ENCODE measurements at regions not wholly inside any gene's neighbourhood (a gene's known extent, or its start where the extent isn't known, plus 50 kb on each side); places are given as distances from the start of the nearest gene placed in this dataset.

GRCh38 chr5:88377240-88377639 lies 108.6 kb upstream of the TMEM161B start:
- TF ChIP-seq USF1 (IDR thresholded peaks at IDR 0.05; ENCODE audit: borderline replicate concordance, extremely low read length, insufficient read depth, low read depth, low read length) (no peak), SMAD5 (IDR thresholded peaks at IDR 0.05; ENCODE audit: low read depth) (no peak), CTCF (IDR thresholded peaks at IDR 0.05 in 2 of 3, conservative IDR thresholded peaks at IDR 0.05 in 1 of 3; ENCODE audit: control insufficient read depth in 2 of 3, extremely low read depth in 1 of 3, insufficient read depth in 1 of 3, low read depth in 3 of 3, low read length in 3 of 3) (no peak), BCL11A (IDR thresholded peaks at IDR 0.05; ENCODE audit: low read depth, low read length) (no peak), FOS (IDR thresholded peaks at IDR 0.05; ENCODE audit: borderline replicate concordance, extremely low read depth, insufficient read length) (no peak), ZBTB40 (IDR thresholded peaks at IDR 0.05; ENCODE audit: borderline replicate concordance) (no peak), RBBP5 (conservative IDR thresholded peaks at IDR 0.05) (no peak), TAF1 (IDR thresholded peaks at IDR 0.05; ENCODE audit: borderline replicate concordance, low read depth, low read length) (no peak), HDAC2 (IDR thresholded peaks at IDR 0.05) (no peak)

All from GM12878 (cell line).